ENCODE measurements at regions not wholly inside any gene's neighbourhood (a gene's known extent, or its start where the extent isn't known, plus 50 kb on each side); places are given as distances from the start of the nearest gene placed in this dataset.
"Not testable (repeated sequence)": the region's sequence is repeated elsewhere in the genome, so short reads cannot be mapped to it uniquely, and the experiment has no call there.

- TF ChIP-seq CTCF, POLR2A (IDR thresholded peaks at IDR 0.05): not testable (repeated sequence)
Measured at GRCh38 chrY:9143366-9143765, 193.9 kb upstream of the TSPY4 start.

Measured in right lobe of liver (tissue), 4 donors.